GM12878 (cell line): ENCODE measurements at regions not wholly inside any gene's neighbourhood (a gene's known extent, or its start where the extent isn't known, plus 50 kb on each side); places are given as distances from the start of the nearest gene placed in this dataset.

Experiments used
- ATAC-seq: fragments of 200-7000 bp; cut with Tn5 transposase; 3 replicates; pipeline ENCODE4 v1.9.1; 2020; ENCODE audit warnings: mild to moderate bottlenecking, moderate library complexity
- BruUV-seq: library from RNA; stranded (reverse); fragments of 400-500 nt; replicated peaks from 2 replicates; lab custom pipeline; 2021; lab: Mats Ljungman, UMichigan
- CTCF ChIA-PET: fragments of 300-600 bp; sonication (Branson Sonifier 250); formaldehyde crosslinking; extraction: SDS; loops from one replicate; lab custom pipeline; 2021; ENCODE audit warnings: inconsistent platforms; lab: Yijun Ruan, JAX
- POLR2A ChIA-PET: fragments of 350-600 bp; formaldehyde crosslinking; extraction: SDS; loops from one replicate; lab custom pipeline; 2021; ENCODE audit warnings: inconsistent platforms; lab: Charles Lee
- RAD21 ChIA-PET: fragments of 300-600 bp; sonication (Branson Sonifier 250); formaldehyde crosslinking; loops from one replicate; lab custom pipeline; 2023; ENCODE audit warnings: antibody characterized with exemption; ENCODE audit not compliant: unreplicated experiment; lab: Charles Lee
- SMC1A ChIA-PET: fragments of 300-600 bp; sonication (Branson Sonifier 250); formaldehyde crosslinking; loops from one replicate; lab custom pipeline; 2023; ENCODE audit not compliant: unreplicated experiment, uncharacterized antibody; lab: Charles Lee
- DNase-seq: peaks from one replicate; pipeline ENCODE4 v3.0.0-alpha.2; 2011; ENCODE audit warnings: low read depth, low spot score
- FAIRE-seq: peaks from 3 replicates; lab custom pipeline; 2011; peaks lifted over from hg19 to GRCh38; lab: Jason Lieb, UNC
- H2AFZ ChIP-seq: 2 replicates; pipeline ENCODE4 v1.6.0; 2011; ENCODE audit warnings: low read depth, low read length, control low read depth; ENCODE audit not compliant: control insufficient read depth
- H3K27ac ChIP-seq: 2 replicates; pipeline ENCODE4 v1.5.1; 2011; ENCODE audit warnings: control low read depth; ENCODE audit not compliant: control insufficient read depth, insufficient read depth
- H3K27me3 ChIP-seq, 2 experiments: replicated peaks in 1 of 2; 2 replicates each; pipeline versions ENCODE4 v1.6.0 to v1.6.1; 2011; ENCODE audit warnings: low read length in 1 of 2; ENCODE audit not compliant: control insufficient read depth in 2 of 2, insufficient read depth in 2 of 2
- H3K36me3 ChIP-seq, 2 experiments: 2 replicates each; pipeline ENCODE4 v1.5.1; 2011; ENCODE audit warnings: low read length in 1 of 2; ENCODE audit not compliant: control insufficient read depth in 2 of 2, insufficient read depth in 2 of 2
- H3K4me1 ChIP-seq: 2 replicates; pipeline ENCODE4 v1.6.1; 2011; ENCODE audit warnings: mild to moderate bottlenecking, low read length, moderate library complexity, mixed read lengths; ENCODE audit not compliant: control insufficient read depth, insufficient read depth
- H3K4me2 ChIP-seq: 2 replicates; pipeline ENCODE4 v1.6.0; 2011; ENCODE audit warnings: control low read depth; ENCODE audit not compliant: control insufficient read depth, insufficient read depth
- H3K4me3 ChIP-seq: fragments of 200-600 bp; sonication (generic); 2 replicates; pipeline ENCODE4 v1.5.1; 2016
- H3K79me2 ChIP-seq: 2 replicates; pipeline ENCODE4 v1.6.0; 2011; ENCODE audit warnings: low read length; ENCODE audit not compliant: control insufficient read depth, insufficient read depth
- H3K9ac ChIP-seq: 2 replicates; pipeline ENCODE4 v1.8.0; 2011; ENCODE audit warnings: low read length, control low read depth, mixed read lengths; ENCODE audit not compliant: control insufficient read depth, insufficient read depth
- H3K9me3 ChIP-seq: replicated peaks from 3 replicates; pipeline ENCODE4 v1.5.1; 2011; ENCODE audit warnings: mild to moderate bottlenecking, low read length; ENCODE audit not compliant: control insufficient read depth, insufficient read depth
- H4K20me1 ChIP-seq: 2 replicates; pipeline ENCODE4 v1.6.0; 2011; ENCODE audit not compliant: control insufficient read depth, insufficient read depth
- CHD4 ChIP-seq: fragments of 200-600 bp; sonication (generic); IDR thresholded peaks from 2 replicates; pipeline ENCODE4 v1.6.1; 2016; ENCODE audit warnings: mild to moderate bottlenecking
- ETV6 ChIP-seq, 2 experiments: fragments of 450-650 bp in 1 of 2; IDR thresholded peaks in 1 of 2; conservative IDR thresholded peaks in 1 of 2; 2 replicates each; pipeline ENCODE4 v1.6.1; 2014; ENCODE audit warnings: antibody characterized with exemption in 1 of 2, borderline replicate concordance in 1 of 2, low read depth in 1 of 2, mild to moderate bottlenecking in 1 of 2, moderate library complexity in 1 of 2
- NFXL1 ChIP-seq: fragments of 450-650 bp; IDR thresholded peaks from 2 replicates; pipeline ENCODE4 v1.6.1; 2017; ENCODE audit warnings: antibody characterized with exemption, mild to moderate bottlenecking, borderline replicate concordance
- POLR2A ChIP-seq: IDR thresholded peaks from 2 replicates; pipeline ENCODE4 v1.6.1; 2011; ENCODE audit warnings: low read depth, mild to moderate bottlenecking, low read length
- SPI1 ChIP-seq: IDR thresholded peaks from 2 replicates; pipeline ENCODE4 v1.6.1; 2011; ENCODE audit warnings: low read depth, mild to moderate bottlenecking, low read length, moderate library complexity, borderline replicate concordance; ENCODE audit not compliant: insufficient read depth
- ZNF384 ChIP-seq: IDR thresholded peaks from 2 replicates; pipeline ENCODE4 v1.6.1; 2012; ENCODE audit warnings: low read depth, mild to moderate bottlenecking, low read length, improper control_type of control experiment, borderline replicate concordance
- WGBS: methylation state at CpG from one replicate; pipeline ENCODE4 v1.1.6; 2016; ENCODE audit warnings: low lambda C conversion rate; ENCODE audit not compliant: insufficient replicate concordance, insufficient coverage; ENCODE audit errors: missing lambda C conversion rate; 5-methylcytosine and 5-hydroxymethylcytosine counted together
- in situ Hi-C: fragments of 300-500 bp; cut with MboI; formaldehyde crosslinking; loops from 9 replicates; pipeline ENCODE4 v1.14.3; 2018; ENCODE audit warnings: mixed read lengths
- intact Hi-C: fragments of 100-400 bp; cut with micrococcal nuclease; formaldehyde crosslinking; loops from one replicate; pipeline ENCODE4 v1.14.2; 2022; ENCODE audit not compliant: unreplicated experiment

- no peaks in the 10 kb centered on the region for H3K27me3 ChIP-seq
- H3K9me3 ChIP-seq: no peaks in the 10 kb centered on the region
- DNase-seq: no peak
- H3K36me3 ChIP-seq: no peaks in the 10 kb centered on the region
- no peaks in the 10 kb centered on the region for H4K20me1 ChIP-seq
- H2AFZ ChIP-seq: no peak overlapping the region
- POLR2A ChIA-PET: interaction anchor here (0.6 to 1.4 kb wide), 4 partner anchors 10 to 134 kb away, joined by 3 to 4 read pairs (median 4); no protein-coding TSS in a partner anchor
- RAD21 ChIA-PET: interaction anchor here (0.8 to 1.3 kb wide), 4 partner anchors 23 to 60 kb away, joined by 3 to 4 read pairs (median 3); no protein-coding TSS in a partner anchor
- no peak overlapping the region for H3K4me3 ChIP-seq
- in situ Hi-C loops: no loop called here
- no peak overlapping the region for H3K27ac ChIP-seq
- H3K79me2 ChIP-seq: no peaks in the 10 kb centered on the region
- no peak for ATAC-seq
- WGBS: 97% methylated on average over 2 of the region's 3 CpGs
- CTCF ChIA-PET: interaction anchor here (0.7 to 1.4 kb wide), 3 partner anchors 10 to 54 kb away, joined by 3 read pairs; no protein-coding TSS in a partner anchor
- BruUV-seq: no TSS peak
- intact Hi-C loops: no loop called here
- TF ChIP-seq ETV6 (conservative IDR thresholded peaks at IDR 0.05 in 1 of 2, IDR thresholded peaks at IDR 0.05 in 1 of 2; ENCODE audit: borderline replicate concordance in 1 of 2, low read depth in 1 of 2): peak in 1 of 2 experiments; percentile 96; a peak in 1 of 4 replicates
- no peak for TF ChIP-seq SPI1
- TF ChIP-seq NFXL1: peak; percentile 89
- TF ChIP-seq CHD4: no peak
- TF ChIP-seq ZNF384: no peak
- TF ChIP-seq POLR2A: no peak
- H3K4me2 ChIP-seq: no peak overlapping the region
- no peak overlapping the region for H3K9ac ChIP-seq
- peaks cover 21% of the 10 kb centered on the region for H3K4me1 ChIP-seq
- SMC1A ChIA-PET: interaction anchor here (0.6 to 3.5 kb wide), 14 partner anchors 15 to 74 kb away, joined by 3 to 25 read pairs (median 4); no protein-coding TSS in a partner anchor
- no peak for FAIRE-seq
Observed at GRCh38 chr20:53683506-53683905, 89.9 kb upstream of the ZNF217 start.
